ENCODE measurements at regions not wholly inside any gene's neighbourhood (a gene's known extent, or its start where the extent isn't known, plus 50 kb on each side); places are given as distances from the start of the nearest gene placed in this dataset.
A peak's percentile ranks its signal among the peaks of the same experiment; 100 is the strongest.

DNA sequence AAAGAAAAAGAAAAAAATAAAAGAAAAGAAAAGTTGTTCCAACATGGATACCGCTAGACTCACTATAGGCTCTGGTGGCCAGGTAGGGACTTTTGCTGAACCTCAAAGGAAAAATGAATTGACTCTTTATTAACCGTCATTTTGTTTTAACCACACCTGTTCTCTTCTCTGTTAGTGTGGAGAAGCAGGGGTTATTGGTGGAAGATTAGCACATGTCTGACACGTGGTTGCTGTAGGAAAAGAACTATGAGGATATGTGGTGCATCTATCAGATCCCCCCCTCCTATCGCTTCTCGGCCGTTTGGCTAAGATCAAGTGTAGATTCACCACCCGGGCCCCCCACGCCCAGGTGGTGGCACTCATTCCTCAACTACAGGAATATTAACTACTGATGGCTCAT, 212.4 kb upstream of the ZNF184 start:
- H3K27me3 ChIP-seq (ENCODE audit: control insufficient read depth in 1 of 2, insufficient read depth in 2 of 2, low read length in 2 of 2) = no peaks in the 10 kb centered on the region; a peak in 1 of 5 replicates
- no TSS peak for BruUV-seq (replicated peaks)
- H3K36me3 ChIP-seq (replicated peaks in 1 of 2; ENCODE audit: control insufficient read depth in 1 of 2, insufficient read depth in 2 of 2, low read length in 2 of 2) = no peaks in the 10 kb centered on the region
- TF ChIP-seq ZNF737 (CRISPR knock-in tag; IDR thresholded peaks at IDR 0.05; ENCODE audit: borderline replicate concordance) (no peak), ZNF230 (CRISPR knock-in tag; IDR thresholded peaks at IDR 0.05) (no peak), RFX3 (CRISPR knock-in tag; IDR thresholded peaks at IDR 0.05) (no peak), GFI1 (CRISPR knock-in tag; IDR thresholded peaks at IDR 0.05; ENCODE audit: borderline replicate concordance) (no peak), ZBTB10 (CRISPR knock-in tag; IDR thresholded peaks at IDR 0.05; ENCODE audit: borderline replicate concordance) (no peak), ZNF839 (CRISPR knock-in tag; IDR thresholded peaks at IDR 0.05; ENCODE audit: borderline replicate concordance) (no peak)
- TF ChIP-seq, protein P1, sequence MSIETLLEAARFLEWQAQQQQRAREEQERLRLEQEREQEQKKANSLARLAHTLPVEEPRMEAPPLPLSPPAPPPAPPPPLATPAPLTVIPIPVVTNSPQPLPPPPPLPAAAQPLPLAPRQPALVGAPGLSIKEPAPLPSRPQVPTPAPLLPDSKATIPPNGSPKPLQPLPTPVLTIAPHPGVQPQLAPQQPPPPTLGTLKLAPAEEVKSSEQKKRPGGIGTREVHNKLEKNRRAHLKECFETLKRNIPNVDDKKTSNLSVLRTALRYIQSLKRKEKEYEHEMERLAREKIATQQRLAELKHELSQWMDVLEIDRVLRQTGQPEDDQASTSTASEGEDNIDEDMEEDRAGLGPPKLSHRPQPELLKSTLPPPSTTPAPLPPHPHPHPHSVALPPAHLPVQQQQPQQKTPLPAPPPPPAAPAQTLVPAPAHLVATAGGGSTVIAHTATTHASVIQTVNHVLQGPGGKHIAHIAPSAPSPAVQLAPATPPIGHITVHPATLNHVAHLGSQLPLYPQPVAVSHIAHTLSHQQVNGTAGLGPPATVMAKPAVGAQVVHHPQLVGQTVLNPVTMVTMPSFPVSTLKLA (IDR thresholded peaks at IDR 0.05) = peak; percentile 97
- WGBS (ENCODE audit: low lambda C conversion rate) = 58% methylated on average over 8 of the region's 8 CpGs
- intact Hi-C loops (cut with micrococcal nuclease; ENCODE audit: unreplicated experiment) (loop anchor here (10.0 kb wide), 1 partner anchor 90 kb away; no protein-coding TSS in a partner anchor), in situ Hi-C loops (cut with HindIII; ENCODE audit: extremely low pct_ligation_motif_present, low pct_unique_long_range_greater_than_20kb) (no loop called here)
- H3K9me3 ChIP-seq (ENCODE audit: low read length) = no peaks in the 10 kb centered on the region
- no peak overlapping the region for H3K4me3 ChIP-seq (replicated peaks in 1 of 3; ENCODE audit: insufficient read depth in 1 of 3, low read depth in 2 of 3, low read length in 3 of 3)
- no peak overlapping the region for H3K27ac ChIP-seq (ENCODE audit: extremely low read length, insufficient read depth, low read length)
- no peak for FAIRE-seq
- no peak for ATAC-seq
- peaks cover 48% of the 10 kb centered on the region for H3K4me1 ChIP-seq (ENCODE audit: insufficient read depth, low read length)
- peak overlapping the region; percentile 73 for H3K4me2 ChIP-seq (ENCODE audit: low read depth, low read length)
- no peaks in the 10 kb centered on the region for H4K20me1 ChIP-seq (ENCODE audit: insufficient read depth, low read length)
- H3K79me2 ChIP-seq (ENCODE audit: insufficient read depth, low read length) = no peaks in the 10 kb centered on the region
- DNase-seq (ENCODE audit: low spot score) = no peak
- CTCF ChIA-PET (ENCODE audit: low intra/inter-chr PET ratio, low total read pairs) = no interaction called here
- no peak overlapping the region for H2AFZ ChIP-seq (ENCODE audit: low read length)
- no peak overlapping the region for H3K9ac ChIP-seq (ENCODE audit: insufficient read depth, low read depth, low read length)
- POLR2A ChIA-PET = interaction anchor here (1.6 kb wide), 1 partner anchor 9 kb away, joined by 5 read pairs; no protein-coding TSS in a partner anchor

Data from HepG2 (cell line).